GM19467 (cell line): ENCODE measurements at regions not wholly inside any gene's neighbourhood (a gene's known extent, or its start where the extent isn't known, plus 50 kb on each side); places are given as distances from the start of the nearest gene placed in this dataset.

Source experiments
- ATAC-seq: cut with Tn5 transposase; IDR thresholded peaks from one replicate; pipeline ENCODE4 v1.9.1; 2021; ENCODE audit warnings: mild to moderate bottlenecking, moderate library complexity; ENCODE audit not compliant: unreplicated experiment

DNA sequence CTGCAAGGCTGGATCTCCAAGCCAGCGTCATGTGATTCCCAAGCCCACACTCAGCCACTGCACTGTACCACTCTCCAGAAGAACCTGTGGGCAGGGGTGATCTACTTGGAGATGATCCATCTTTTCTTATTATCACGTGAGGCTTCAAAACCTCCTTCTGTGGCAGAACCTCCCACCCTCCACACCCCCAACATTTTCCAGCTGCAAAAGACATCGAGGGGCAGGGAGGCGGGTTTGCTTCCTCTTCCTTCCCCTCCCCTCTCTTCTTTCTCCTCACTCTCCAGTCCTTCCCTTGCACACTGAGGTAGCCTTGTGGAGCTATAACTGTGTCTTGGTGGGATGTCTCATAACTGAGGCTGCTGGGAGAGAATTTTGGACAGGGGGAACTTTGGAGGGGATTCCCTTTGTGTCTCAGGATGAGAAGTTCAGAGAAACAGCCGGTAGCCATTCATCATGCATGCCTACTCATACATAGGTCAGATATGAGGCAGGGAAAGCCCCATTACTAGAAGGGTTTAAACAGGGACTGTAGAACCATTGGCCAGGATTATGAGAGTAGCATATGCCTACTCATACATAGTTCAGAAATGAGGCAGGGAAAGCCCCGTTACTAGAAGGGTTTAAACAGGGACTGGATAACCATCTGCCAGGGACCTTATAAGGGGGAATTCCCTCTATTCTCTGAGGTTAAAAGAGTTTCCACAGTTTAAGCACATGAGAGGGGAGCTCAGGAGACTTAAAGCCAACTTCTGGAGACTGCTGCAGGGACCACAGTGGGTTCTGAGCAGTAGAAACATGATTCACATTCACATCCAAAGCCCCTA, 420.7 kb upstream of the CADM1 start:
- ATAC-seq = peak; percentile 62

DNA sequence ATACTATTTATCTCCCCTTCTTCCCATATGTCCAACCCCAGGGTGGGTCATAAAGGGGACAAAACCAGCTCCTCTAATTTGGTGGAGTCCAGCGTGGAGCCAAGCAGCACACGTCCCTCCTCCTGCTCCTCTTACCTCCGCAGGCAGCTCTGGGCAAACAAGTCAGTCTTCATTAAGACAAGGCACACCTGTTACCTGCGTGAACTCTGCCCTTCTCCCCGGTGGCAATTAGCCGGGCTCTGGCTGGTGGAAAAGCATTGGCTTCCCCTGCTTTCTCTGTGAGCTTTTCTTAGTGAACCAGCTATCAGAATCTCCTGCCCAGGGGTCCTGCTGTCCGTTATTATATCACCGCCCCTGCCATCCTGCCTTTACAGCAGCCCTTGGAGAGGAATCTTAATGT, 418.7 kb upstream of the CADM1 start:
- no peak for ATAC-seq

DNA sequence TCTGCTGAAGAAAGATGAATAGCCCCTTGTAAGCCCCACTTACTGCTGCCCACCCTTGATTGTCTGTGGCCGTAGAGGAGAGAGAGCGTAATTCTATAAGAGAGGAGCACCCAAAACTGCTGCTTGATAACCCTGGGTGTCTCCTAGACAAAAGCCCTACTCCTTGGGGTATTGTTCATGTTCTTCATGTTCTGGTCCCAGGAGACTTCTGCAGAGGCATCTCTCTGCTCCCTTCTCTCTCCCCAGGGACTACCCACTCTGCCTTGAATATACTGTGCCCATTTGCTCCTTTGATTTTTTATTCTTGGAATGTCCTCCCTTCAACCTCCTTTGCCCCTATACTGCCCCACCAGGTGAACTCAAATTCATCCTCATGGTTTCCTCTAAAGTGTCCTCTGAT, 417.8 kb upstream of the CADM1 start:
- no peak for ATAC-seq

DNA sequence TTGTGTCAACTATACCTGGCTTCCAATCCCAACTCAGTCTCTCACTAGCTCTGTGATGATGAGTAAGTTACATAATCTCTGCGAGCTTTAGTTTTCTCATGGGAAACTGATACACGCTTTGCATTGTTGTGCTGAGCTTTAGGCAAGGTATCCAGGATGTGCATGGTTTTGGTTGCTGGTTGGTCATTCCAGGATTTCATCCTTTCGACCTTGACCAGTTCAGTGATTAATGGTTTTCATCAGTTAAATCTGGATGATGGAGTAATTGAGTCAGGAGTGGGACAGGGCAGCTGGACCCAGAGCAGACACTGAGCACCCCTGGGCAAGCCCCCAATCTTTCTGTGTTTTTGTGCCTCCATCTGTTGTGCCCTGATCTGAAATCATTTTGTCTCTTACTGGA, 417.3 kb upstream of the CADM1 start:
- no peak for ATAC-seq

DNA sequence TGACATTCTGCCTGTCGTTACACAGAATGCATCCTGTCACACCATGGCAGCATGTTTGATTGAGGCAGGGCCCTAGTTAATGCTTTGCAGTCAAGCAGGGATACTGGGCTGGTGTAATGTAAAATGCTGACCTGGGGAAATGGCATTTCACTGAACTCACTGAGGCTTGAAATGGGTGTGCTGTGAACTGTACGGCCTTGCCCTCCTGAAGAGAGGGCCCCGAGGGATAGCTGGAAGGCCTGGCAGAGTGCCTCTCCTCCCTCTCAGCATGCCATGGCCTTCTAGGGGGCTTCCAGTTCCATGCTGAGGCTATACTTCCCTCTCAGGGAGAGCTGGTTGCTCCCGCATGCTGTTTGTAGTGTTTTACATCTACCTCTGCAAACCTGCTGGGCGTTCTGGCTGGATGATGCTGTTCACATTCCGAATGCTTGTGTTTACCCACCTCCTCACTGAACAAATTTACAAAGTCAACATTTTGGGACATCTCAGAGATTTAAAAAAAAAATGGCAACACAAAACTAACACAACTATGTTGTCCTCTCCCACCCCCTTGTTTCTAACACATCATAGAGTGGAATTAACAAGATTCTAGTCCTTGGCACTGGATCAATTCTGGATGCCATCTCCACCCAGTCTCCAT, 416.7 kb upstream of the CADM1 start:
- no peak for ATAC-seq

DNA sequence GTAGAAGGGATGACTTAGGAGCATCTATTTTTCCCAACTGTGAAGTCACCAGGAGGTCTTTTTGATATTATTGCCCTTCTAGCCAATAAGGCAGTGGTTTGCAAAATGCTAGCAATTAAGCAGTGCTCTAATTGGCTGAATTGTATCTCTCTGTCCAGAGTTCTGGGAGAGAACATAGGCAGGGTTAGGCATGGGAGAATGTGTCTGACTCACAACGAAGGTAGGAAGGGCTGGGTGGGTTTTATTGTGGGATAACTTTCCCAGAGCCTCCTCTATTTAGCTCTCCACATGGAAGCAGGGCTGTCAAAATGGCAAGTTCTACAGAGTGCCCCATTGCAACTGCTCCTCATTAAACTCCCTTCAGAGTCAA, 415.9 kb upstream of the CADM1 start:
- no peak for ATAC-seq

DNA sequence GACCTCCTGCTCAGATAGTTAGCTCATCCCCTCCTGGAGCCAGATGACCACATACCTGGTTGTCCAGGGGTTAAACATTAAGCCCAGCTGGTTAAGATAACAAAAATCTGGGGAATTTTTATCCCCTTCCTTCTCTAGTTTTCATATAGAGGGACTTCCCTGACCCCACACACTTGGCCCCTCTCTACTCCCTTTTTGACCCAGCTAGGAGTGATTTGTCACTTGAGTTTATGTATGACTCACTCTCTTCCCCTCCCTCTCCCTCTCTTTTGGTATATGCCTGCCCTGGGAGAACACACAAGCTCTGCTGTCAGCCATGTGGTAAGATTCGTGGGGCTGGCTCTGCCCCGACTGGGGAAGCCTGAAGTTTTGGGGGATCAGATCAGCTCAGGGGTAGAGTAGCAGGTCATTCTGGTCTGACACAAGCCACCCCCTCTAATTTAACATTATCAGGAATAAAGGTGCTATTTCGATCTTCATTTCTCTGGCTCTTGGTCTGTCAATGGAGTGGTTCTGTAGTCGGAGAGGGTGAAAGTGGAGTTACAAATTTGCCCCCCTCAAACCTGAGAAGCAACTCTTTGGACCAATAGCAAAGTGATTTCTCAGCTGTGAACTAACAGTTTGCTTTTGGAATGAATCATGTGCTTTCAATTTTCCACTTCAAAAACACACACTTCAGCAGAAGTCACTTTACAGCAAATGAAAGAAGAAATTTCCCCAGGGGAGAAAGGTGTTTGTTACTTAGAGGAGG, 415.3 kb upstream of the CADM1 start:
- peak; percentile 44 for ATAC-seq

DNA sequence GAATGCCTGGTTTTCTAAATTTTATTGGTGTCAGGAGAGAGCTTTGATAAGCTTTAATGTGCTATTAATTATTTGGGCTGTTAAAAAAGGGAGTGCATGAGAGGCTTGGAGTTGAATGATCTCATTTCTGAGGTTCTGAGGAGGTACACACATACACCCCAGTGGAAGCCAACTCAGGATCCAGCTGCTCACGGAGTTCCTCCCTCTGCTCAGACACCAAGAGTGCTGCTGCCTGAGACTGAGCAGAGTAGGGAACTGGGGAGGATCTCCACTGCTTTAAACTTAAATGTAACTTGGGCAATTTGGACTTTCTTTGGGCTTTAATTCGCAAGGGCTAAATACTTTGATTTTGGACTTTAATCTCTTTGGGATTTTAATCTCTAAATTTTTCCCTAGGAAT, 414.4 kb upstream of the CADM1 start:
- ATAC-seq = no peak

DNA sequence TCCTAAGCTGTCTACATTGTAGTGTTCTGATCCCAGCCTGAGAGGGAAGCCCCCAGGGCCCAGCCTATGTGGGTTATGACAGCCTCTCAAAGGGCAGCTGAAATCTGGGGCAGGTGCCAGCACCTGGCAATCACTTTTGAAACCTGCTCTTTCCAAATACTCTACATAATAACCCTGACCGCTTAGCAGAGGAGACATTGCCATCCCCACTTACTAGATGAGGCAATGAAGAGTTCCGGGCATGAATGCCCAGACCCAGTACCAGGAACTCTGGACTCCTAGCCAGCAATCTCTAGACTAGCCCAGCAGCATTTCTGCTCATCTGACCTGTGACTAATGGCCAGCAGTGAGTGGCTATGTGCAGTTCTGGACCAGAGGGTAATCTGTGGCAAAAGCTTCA, 412.4 kb upstream of the CADM1 start:
- no peak for ATAC-seq

DNA sequence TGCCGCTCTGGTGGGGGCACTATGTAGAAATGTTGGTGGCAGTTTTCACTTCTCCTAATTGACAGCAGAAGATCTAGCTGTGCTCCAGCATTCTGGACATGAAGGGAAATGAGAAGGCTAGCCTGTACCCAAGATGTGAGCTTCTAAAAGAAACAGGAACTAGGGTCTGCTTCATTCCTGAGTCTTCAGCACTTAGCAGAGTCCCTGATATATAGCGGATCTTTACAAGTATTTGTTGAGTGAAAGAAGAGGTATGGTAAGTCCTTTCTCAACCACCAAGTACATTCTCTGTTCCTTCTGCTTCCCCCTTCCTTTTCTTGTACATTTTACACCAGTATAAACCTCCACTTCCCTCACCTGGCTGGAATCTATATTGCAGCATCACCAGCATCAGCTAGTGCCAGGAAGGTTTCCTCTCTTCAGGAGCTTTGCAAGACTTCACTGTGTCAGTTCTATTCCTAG, 408.3 kb upstream of the CADM1 start:
- ATAC-seq = peak; percentile 64

DNA sequence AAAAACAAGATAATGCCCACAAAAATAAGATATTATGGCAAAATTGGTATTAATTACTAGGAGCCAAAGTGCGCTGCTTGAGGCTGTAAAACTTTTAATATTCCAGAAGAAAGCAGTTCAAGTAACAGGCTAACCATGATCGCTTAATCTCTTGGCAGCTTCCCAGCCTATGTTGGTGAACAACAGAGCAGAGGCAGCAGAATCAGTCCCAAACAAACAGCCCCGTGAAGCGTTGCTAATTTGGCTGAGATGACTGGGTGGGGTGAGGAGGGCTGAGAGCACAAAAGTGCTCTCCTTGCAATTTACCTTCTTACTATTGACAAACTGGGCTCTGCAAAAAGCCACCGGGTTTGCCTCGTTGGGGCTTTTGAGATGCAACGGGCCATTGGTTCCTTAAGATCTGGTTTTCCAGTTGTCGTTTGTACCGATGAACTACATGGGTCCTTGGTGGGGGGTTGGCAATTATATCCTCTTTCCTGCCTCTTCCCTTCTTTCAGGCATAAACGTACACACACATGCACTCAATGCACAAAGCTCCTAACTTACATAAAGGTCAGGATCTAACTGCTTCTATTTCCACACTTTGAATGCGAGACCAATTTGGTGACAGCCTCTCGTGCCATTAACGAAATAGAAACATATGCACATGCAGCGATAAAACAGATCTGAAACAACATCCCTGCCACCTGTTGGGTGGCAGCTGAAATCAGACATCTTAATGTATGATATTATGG, 407.6 kb upstream of the CADM1 start:
- no peak for ATAC-seq

DNA sequence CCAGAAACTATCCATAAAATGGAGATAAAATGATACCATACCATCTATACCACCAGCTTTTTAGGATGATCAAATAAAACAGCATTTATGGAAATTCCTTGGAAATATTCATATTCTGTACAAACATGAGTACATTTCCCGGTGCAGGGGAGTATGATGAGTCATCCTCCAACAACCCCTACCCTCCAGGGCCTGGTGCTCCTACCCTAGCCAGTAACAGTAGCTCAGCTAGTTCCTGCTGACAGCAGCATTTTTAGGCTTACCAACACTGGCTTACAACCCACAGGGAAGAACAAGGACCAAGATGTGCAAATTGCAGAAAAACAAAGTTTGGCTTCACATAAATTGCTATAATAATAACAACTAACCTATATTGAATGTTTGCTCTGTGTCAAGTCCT, 406.2 kb upstream of the CADM1 start:
- no peak for ATAC-seq

DNA sequence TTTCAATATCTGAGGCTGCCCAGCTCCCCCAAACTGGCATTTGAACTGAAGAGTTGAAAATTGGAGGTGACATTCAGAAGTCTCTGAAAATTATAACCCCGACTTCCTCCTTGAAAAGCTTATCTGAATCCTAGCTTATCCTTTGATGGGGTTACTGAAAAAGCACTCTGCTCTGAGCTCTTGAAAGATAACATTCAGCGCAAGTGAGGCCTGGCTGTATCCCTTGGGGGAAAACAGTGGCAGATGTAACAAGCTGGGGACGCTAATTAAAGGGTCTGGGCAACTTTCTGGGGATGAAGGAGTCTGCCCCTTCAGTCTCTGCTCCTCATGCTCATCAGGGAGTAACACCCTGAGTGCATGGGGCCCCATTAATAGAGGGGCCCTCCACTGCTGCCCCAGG, 402.0 kb upstream of the CADM1 start:
- ATAC-seq = no peak

DNA sequence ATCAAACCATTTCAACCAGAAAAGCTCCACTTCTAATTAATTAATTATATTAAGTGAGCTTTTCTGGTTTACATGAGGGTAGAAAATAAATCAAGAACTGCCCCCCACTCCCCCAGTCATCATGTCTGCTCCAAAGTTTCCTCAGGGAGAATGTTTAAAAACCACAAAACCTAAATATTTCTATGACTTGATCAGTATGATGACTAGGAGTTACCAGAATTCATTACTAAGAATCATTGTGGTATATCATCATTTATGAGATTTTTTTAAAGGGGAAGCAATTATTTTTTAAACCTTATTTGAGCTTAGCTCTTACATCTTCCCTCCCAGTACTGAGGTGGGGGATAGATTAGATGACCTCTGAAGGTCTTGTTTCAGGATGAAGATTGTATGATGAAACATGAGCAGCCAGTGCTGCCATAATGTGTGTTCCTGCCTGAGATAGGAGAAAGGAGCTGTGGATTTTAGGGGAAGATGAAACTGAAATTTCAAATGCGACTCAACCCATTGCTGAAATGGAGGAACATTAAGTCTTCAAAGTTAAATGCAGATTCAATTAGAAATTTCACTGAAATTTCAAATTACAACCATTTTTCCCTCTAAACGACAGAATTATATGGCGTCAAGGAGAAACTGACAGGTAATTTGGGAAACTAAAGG, 401.3 kb upstream of the CADM1 start:
- no peak for ATAC-seq

DNA sequence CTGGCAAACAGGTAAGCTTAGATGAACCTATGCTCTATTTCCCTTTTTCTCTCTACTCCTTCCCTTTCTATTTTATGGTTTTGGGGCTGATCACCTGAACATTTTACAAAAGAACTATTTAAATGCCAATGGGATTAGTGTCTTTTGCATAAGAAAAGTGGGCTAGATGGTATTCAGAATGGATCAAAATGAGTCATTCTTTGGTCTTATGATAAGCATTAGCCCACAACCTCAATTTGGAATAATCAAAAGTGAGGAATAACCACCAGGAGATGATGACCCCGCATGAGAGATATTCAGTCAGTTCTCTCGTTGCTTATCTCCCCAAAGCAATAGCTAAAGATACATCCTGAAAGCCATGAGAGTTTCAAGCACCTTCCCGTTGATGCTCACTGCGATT, 399.0 kb upstream of the CADM1 start:
- ATAC-seq = no peak

DNA sequence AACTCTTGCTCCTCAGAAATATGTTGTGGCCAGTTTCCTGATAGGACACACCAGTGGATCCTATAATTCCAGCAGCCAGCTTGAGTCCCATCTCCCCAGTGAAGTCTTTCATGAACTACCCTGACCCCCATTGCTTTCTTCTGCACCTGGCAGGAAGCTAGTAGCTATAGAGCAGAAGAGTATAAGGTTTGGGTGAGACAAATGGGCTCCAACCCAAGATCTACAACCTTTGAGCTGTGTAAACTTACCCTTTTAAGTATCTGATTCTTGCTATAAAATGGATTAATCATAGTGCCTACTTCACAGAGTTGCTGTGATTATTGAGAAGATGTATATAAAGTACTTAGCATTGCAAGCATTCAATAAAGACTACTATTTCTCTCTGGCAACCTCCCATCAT, 396.9 kb upstream of the CADM1 start:
- ATAC-seq = no peak

DNA sequence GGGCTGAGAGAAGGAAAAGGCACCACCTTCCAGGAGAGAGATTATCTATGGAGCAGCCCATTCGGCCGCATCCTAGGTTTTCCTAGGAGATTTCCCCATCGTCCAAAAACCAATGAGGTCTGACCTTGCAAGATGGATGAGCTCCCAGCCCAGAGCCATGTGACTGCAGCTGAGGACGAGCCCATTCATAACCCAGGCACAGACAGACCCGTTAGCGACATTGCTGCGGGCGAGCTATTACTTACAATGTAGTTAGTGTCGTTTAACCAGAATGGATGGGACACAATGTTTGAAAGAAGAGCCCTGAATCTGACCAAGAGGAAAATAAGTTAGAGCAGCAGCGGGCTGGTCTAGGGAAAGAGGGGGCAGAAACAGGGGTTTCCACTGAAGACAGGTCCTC, 395.9 kb upstream of the CADM1 start:
- ATAC-seq = no peak

DNA sequence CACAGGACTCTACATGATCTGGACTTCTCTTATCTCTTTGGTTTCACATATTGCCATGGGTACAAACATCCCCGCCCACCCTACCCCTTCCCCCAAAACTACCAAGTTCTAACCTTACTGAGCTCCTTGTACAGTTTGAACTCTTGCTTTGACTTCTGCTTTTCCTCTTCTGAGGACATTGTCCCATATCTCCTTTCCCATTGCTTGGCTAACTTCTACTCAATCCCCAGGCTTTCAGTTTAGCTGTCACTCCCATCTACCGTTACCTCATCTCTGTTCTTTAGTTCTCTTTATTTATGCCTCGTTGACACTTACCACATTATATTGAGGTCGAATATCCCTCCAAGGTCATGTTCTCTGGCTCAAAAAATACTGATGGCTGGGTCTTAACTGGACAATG, 393.5 kb upstream of the CADM1 start:
- ATAC-seq = no peak

DNA sequence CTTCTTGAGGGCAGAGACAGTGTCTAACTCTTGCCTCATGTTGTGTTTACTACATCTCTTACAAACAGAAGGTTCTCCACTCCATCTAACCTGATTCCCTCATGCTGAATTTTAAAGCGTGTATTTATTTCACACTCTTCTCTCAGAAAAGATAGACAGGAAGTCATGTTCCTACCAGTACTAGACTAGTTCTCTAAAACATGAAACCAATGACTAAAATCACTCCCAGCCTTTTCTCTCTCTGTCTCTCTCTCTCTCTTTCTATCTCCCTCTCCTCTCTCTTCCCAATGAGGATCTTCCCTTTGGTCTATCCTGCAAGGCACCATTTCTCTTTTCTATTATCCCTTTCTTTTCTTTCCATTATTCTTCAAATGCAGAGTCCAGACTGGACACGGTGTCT, 391.9 kb upstream of the CADM1 start:
- ATAC-seq = no peak

DNA sequence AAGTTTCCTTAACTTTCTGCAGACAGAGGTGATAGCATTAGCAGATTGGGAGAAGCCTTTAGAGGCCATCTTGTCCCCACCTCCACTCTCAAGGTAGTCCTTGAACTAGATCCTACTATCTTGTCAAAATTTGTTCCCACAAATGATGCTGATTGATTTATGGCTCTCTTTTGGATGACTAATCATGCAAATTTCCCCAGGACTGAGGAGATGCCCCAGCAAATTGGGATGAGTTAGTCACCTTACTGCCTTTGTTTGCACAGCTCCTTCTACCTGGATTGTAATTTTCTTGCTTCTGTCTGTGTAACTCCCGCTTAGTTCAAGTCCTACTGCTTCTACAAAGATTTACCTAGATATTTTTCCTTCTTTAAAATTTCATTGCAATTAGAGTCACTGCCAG, 391.4 kb upstream of the CADM1 start:
- no peak for ATAC-seq

DNA sequence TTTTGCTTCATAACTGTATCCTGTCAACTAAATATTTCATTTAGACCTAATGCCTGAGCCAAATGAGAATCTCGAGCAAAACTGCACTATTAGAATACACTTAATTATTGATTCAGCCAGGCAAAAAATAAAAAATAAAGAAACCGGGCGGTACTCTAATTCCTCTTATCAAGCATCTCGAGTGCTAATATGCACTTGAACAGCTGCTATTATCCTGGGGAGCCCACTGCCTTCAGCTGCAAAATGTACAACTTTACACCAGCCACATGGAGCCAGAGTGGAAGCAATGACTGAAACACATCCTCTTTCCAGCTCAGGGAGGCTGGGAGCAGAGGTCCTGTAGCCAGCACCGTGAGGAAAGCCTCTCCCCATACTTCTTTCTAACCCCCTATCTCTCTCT, 390.0 kb upstream of the CADM1 start:
- ATAC-seq = no peak
